SK-N-SH treated with all-trans-retinoic acid at 6 μM for 48 hours (cell line): ENCODE measurements at regions not wholly inside any gene's neighbourhood (a gene's known extent, or its start where the extent isn't known, plus 50 kb on each side); places are given as distances from the start of the nearest gene placed in this dataset.

Experiments used
- ATAC-seq: fragments of 200-7000 bp; cut with Tn5 transposase; 3 replicates; pipeline ENCODE4 v1.9.1; 2020; ENCODE audit warnings: mild to moderate bottlenecking, moderate library complexity
- ARNTL ChIP-seq: fragments of 450-650 bp; formaldehyde crosslinking; IDR thresholded peaks from 2 replicates; pipeline ENCODE4 v1.5.0; 2020; ENCODE audit warnings: low read depth, mild to moderate bottlenecking, moderate library complexity, borderline replicate concordance
- BACH2 ChIP-seq: fragments of 250-450 bp; sonication (Bioruptor Pico); IDR thresholded peaks from 2 replicates; pipeline ENCODE4 v1.9.0; 2021; ENCODE audit warnings: mild to moderate bottlenecking, borderline replicate concordance
- CSDC2 ChIP-seq: fragments of 250-450 bp; sonication (Bioruptor Pico); IDR thresholded peaks from 2 replicates; pipeline ENCODE4 v1.5.0; 2020; ENCODE audit warnings: mild to moderate bottlenecking, moderate library complexity
- OSR1 ChIP-seq: fragments of 250-450 bp; sonication (Bioruptor Pico); IDR thresholded peaks from 2 replicates; pipeline ENCODE4 v1.8.0; 2022; ENCODE audit warnings: moderate library complexity, mild to moderate bottlenecking, inconsistent platforms
- PPARA ChIP-seq: fragments of 250-450 bp; sonication (Bioruptor Pico); IDR thresholded peaks from 2 replicates; pipeline ENCODE4 v1.5.0; 2020; ENCODE audit warnings: mild to moderate bottlenecking, borderline replicate concordance
- RARB ChIP-seq: fragments of 250-450 bp; sonication (Bioruptor Pico); IDR thresholded peaks from 2 replicates; pipeline ENCODE4 v1.8.0; 2021; ENCODE audit warnings: mild to moderate bottlenecking, moderate library complexity
- SNAI2 ChIP-seq: fragments of 250-450 bp; sonication (Bioruptor Pico); IDR thresholded peaks from 2 replicates; pipeline ENCODE4 v1.5.0; 2020; ENCODE audit warnings: mild to moderate bottlenecking, moderate library complexity
- TCF4 ChIP-seq: fragments of 250-450 bp; sonication (Bioruptor Pico); IDR thresholded peaks from 2 replicates; pipeline ENCODE4 v1.8.0; 2021; ENCODE audit warnings: mild to moderate bottlenecking, moderate library complexity, borderline replicate concordance
- TOX ChIP-seq: fragments of 250-450 bp; sonication (Bioruptor Pico); IDR thresholded peaks from 2 replicates; pipeline ENCODE4 v1.8.0; 2021; ENCODE audit warnings: mild to moderate bottlenecking, moderate library complexity, borderline replicate concordance
- ZC3H10 ChIP-seq: fragments of 250-450 bp; sonication (Bioruptor Pico); IDR thresholded peaks from 2 replicates; pipeline ENCODE4 v1.5.1; 2021; ENCODE audit warnings: mild to moderate bottlenecking, moderate library complexity
- ZFP3 ChIP-seq: fragments of 250-450 bp; sonication (Bioruptor Pico); IDR thresholded peaks from 2 replicates; pipeline ENCODE4 v1.5.0; 2020; ENCODE audit warnings: mild to moderate bottlenecking, moderate library complexity
- ZFP30 ChIP-seq: fragments of 450-650 bp; formaldehyde crosslinking; IDR thresholded peaks from 2 replicates; pipeline ENCODE4 v1.5.0; 2022; ENCODE audit warnings: mild to moderate bottlenecking, moderate library complexity
- ZNF8 ChIP-seq: fragments of 450-650 bp; formaldehyde crosslinking; IDR thresholded peaks from 2 replicates; pipeline ENCODE4 v1.5.0; 2020; ENCODE audit warnings: mild to moderate bottlenecking, moderate library complexity
- TF ChIP-seq, protein P1 (sequence below): fragments of 250-450 bp; sonication (Bioruptor Pico); IDR thresholded peaks from 2 replicates; pipeline ENCODE4 v1.5.1; 2021; ENCODE audit warnings: mild to moderate bottlenecking, moderate library complexity
- TF ChIP-seq, protein P2 (sequence below): fragments of 250-450 bp; sonication (Bioruptor Pico); IDR thresholded peaks from 2 replicates; pipeline ENCODE4 v1.8.0; 2020; ENCODE audit warnings: mild to moderate bottlenecking, moderate library complexity, borderline replicate concordance
- TF ChIP-seq, protein P3 (sequence below): fragments of 250-450 bp; sonication (Bioruptor Pico); IDR thresholded peaks from 2 replicates; pipeline ENCODE4 v1.5.0; 2020; ENCODE audit warnings: mild to moderate bottlenecking, moderate library complexity
- TF ChIP-seq, protein P4 (sequence below): fragments of 250-450 bp; sonication (Bioruptor Pico); IDR thresholded peaks from 2 replicates; pipeline ENCODE4 v1.5.1; 2020; ENCODE audit warnings: low read depth, mild to moderate bottlenecking, moderate library complexity
- TF ChIP-seq, protein P5 (sequence below): fragments of 250-450 bp; sonication (Bioruptor Pico); IDR thresholded peaks from 2 replicates; pipeline ENCODE4 v1.8.0; 2021; ENCODE audit warnings: low read depth, mild to moderate bottlenecking, moderate library complexity, borderline replicate concordance

DNA sequence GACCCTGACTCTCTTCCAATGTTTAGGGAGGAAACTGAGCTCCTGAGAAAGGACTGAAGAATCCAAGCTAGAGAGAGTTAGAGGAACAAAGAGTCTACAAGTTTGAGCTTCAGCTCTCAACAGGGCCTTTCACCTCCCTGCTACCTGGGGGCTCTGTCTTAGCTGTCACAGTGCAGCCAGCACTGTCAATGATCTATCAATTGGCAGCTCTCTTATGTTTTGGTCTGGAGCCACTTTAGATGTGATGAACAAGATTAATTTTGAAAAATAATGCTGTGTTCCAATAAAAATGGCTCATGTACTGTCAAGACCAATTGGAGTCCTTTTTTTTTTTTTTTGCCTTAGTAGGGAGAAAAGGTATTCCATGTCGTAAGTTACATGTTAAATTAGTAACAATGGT is 215.8 kb upstream of the TRIB2 start (continued):
- TF ChIP-seq ZNF8 (CRISPR knock-in tag) = no peak
- TF ChIP-seq OSR1 = no peak
- no peak for TF ChIP-seq CSDC2 (CRISPR knock-in tag)

DNA sequence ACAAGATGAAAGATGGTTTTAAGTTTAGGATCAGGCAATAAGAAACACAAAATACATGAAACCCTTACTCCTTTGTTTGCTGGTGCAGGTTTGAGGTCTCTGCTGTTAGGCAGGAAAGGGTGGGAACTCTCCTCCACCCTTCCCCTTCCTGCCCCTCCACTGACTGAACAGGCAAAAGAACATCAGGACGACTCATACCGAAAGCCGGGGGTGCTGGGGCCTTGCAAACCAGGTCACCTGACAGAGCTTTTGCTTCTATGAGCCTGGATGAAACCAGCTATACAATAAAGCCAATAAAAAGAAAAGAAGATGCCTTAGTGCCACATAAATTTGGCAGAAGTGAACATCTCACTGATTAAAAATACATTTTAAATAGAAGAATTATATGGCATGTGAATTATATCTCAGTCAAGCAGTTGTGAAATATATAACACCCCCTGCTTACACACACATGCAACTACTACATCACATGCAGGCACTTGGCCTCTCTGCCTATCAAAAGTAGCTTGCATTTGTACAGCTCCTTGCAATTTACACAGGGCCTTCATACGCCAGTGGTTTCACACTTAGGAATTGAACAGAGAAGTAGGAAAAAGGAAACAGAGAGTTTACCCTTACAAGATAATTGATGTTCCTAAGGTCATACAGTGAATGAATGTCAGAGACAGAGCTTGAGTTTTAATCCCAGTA is 215.1 kb upstream of the TRIB2 start:
- TF ChIP-seq ZNF8 (CRISPR knock-in tag) (no peak), TOX (CRISPR knock-in tag) (no peak), ZFP30 (CRISPR knock-in tag) (no peak), OSR1 (no peak), BACH2 (CRISPR knock-in tag) (no peak), CSDC2 (CRISPR knock-in tag) (no peak), SNAI2 (no peak), ARNTL (CRISPR knock-in tag) (no peak), ZC3H10 (CRISPR knock-in tag) (no peak), PPARA (no peak), RARB (CRISPR knock-in tag) (no peak)
- TF ChIP-seq, protein P1, sequence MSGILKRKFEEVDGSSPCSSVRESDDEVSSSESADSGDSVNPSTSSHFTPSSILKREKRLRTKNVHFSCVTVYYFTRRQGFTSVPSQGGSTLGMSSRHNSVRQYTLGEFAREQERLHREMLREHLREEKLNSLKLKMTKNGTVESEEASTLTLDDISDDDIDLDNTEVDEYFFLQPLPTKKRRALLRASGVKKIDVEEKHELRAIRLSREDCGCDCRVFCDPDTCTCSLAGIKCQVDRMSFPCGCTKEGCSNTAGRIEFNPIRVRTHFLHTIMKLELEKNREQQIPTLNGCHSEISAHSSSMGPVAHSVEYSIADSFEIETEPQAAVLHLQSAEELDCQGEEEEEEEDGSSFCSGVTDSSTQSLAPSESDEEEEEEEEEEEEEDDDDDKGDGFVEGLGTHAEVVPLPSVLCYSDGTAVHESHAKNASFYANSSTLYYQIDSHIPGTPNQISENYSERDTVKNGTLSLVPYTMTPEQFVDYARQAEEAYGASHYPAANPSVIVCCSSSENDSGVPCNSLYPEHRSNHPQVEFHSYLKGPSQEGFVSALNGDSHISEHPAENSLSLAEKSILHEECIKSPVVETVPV (CRISPR knock-in tag) = no peak
- TF ChIP-seq, protein P2, sequence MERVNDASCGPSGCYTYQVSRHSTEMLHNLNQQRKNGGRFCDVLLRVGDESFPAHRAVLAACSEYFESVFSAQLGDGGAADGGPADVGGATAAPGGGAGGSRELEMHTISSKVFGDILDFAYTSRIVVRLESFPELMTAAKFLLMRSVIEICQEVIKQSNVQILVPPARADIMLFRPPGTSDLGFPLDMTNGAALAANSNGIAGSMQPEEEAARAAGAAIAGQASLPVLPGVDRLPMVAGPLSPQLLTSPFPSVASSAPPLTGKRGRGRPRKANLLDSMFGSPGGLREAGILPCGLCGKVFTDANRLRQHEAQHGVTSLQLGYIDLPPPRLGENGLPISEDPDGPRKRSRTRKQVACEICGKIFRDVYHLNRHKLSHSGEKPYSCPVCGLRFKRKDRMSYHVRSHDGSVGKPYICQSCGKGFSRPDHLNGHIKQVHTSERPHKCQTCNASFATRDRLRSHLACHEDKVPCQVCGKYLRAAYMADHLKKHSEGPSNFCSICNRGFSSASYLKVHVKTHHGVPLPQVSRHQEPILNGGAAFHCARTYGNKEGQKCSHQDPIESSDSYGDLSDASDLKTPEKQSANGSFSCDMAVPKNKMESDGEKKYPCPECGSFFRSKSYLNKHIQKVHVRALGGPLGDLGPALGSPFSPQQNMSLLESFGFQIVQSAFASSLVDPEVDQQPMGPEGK (CRISPR knock-in tag) = no peak
- TF ChIP-seq, protein P3, sequence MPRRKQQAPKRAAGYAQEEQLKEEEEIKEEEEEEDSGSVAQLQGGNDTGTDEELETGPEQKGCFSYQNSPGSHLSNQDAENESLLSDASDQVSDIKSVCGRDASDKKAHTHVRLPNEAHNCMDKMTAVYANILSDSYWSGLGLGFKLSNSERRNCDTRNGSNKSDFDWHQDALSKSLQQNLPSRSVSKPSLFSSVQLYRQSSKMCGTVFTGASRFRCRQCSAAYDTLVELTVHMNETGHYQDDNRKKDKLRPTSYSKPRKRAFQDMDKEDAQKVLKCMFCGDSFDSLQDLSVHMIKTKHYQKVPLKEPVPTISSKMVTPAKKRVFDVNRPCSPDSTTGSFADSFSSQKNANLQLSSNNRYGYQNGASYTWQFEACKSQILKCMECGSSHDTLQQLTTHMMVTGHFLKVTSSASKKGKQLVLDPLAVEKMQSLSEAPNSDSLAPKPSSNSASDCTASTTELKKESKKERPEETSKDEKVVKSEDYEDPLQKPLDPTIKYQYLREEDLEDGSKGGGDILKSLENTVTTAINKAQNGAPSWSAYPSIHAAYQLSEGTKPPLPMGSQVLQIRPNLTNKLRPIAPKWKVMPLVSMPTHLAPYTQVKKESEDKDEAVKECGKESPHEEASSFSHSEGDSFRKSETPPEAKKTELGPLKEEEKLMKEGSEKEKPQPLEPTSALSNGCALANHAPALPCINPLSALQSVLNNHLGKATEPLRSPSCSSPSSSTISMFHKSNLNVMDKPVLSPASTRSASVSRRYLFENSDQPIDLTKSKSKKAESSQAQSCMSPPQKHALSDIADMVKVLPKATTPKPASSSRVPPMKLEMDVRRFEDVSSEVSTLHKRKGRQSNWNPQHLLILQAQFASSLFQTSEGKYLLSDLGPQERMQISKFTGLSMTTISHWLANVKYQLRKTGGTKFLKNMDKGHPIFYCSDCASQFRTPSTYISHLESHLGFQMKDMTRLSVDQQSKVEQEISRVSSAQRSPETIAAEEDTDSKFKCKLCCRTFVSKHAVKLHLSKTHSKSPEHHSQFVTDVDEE (CRISPR knock-in tag) = no peak
- TF ChIP-seq, protein P4, sequence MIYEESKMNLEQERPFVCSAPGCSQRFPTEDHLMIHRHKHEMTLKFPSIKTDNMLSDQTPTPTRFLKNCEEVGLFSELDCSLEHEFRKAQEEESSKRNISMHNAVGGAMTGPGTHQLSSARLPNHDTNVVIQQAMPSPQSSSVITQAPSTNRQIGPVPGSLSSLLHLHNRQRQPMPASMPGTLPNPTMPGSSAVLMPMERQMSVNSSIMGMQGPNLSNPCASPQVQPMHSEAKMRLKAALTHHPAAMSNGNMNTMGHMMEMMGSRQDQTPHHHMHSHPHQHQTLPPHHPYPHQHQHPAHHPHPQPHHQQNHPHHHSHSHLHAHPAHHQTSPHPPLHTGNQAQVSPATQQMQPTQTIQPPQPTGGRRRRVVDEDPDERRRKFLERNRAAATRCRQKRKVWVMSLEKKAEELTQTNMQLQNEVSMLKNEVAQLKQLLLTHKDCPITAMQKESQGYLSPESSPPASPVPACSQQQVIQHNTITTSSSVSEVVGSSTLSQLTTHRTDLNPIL (CRISPR knock-in tag) = no peak
- ATAC-seq = no peak

DNA sequence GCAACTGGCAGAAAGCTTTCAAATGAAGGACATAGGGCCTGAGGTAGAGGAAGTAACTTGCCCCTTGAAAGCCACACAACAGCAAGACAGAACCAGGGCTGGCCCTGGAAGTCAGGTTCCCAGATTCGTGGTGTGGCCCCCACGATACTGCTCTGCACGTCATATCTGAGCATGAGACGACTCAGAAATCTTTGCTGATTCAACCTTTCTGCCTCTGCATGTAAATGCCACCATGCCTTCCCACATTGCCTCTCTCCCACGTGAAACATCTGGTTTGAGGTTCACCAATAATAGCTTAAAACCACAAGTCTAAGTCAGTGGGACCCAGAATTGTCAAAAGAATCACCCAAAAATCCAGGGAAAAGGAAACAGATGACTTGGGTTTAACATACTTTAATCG is 214.0 kb upstream of the TRIB2 start:
- no peak for ATAC-seq

More for the DNA sequence above, 214.0 kb upstream of the TRIB2 start:
- TF ChIP-seq, protein P2 (CRISPR knock-in tag) = no peak
- TF ChIP-seq ZNF8 (CRISPR knock-in tag) = no peak
- TF ChIP-seq, protein P5, sequence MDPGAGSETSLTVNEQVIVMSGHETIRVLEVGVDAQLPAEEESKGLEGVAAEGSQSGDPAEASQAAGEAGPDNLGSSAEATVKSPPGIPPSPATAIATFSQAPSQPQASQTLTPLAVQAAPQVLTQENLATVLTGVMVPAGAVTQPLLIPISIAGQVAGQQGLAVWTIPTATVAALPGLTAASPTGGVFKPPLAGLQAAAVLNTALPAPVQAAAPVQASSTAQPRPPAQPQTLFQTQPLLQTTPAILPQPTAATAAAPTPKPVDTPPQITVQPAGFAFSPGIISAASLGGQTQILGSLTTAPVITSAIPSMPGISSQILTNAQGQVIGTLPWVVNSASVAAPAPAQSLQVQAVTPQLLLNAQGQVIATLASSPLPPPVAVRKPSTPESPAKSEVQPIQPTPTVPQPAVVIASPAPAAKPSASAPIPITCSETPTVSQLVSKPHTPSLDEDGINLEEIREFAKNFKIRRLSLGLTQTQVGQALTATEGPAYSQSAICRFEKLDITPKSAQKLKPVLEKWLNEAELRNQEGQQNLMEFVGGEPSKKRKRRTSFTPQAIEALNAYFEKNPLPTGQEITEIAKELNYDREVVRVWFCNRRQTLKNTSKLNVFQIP = no peak
- no peak for TF ChIP-seq OSR1
- TF ChIP-seq TCF4 = no peak
- TF ChIP-seq PPARA = no peak
- no peak for TF ChIP-seq ARNTL (CRISPR knock-in tag)
- no peak for TF ChIP-seq RARB (CRISPR knock-in tag)
- TF ChIP-seq ZFP3 = no peak
- TF ChIP-seq, protein P4 (CRISPR knock-in tag) = no peak
- TF ChIP-seq, protein P1 (CRISPR knock-in tag) = no peak
